NCI-H2196 (cell line): ENCODE measurements at regions not wholly inside any gene's neighbourhood (a gene's known extent, or its start where the extent isn't known, plus 50 kb on each side); places are given as distances from the start of the nearest gene placed in this dataset.

Source experiments
- DNase-seq: peaks from one replicate; lab custom pipeline; 2025; ENCODE audit not compliant: unreplicated experiment; lab: John Stamatoyannopoulos, UW

DNA sequence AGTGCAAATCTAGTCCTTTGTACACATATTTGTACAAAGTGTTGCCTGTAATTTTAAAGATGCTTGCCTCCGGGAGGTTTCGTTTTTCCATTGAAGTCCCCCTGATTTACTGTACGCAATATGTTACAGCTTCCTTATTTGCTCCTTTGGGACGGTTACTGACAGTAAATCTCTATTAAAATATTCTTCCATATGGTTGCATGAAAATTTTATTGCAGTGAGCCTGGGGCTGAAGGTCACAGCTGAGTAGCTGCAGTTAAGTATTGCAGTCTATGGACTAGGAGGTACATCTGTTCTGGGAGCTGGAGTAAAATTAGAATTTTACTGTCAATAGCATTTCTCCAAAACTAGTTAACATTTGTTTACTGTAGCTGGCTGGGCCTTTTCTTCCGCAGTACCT lies 119.2 kb downstream of the ETAA1 start:
- DNase-seq, result no peak

DNA sequence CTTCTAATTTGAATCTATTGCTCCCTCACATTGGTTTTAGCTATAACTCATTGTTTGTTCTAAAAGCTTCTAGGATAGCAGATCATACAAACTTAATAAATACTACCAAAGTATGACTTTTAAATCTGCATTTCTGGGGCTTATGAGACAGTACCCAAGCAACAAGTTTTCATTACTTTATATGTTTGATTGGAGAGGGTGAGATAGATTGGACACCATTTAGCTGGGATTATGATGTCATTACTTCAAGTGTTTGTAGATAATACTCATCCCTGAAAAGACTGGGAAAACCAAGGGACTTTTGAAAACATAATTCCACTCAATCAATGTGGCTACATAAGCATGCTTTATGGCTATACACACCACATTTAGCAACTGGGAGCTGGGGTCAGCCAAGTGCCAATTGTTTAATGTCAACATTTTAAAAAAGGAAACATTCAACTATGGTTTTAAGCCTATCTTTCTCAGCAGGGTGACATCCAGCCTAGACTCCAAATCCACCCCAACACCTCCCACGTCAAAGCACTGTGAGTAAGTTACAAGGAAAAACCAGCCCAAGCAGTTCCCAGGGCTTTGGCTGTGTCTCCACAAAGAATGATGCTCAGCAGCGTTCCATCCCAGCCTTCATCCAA lies 119.9 kb downstream of the ETAA1 start:
- DNase-seq, result no peak

DNA sequence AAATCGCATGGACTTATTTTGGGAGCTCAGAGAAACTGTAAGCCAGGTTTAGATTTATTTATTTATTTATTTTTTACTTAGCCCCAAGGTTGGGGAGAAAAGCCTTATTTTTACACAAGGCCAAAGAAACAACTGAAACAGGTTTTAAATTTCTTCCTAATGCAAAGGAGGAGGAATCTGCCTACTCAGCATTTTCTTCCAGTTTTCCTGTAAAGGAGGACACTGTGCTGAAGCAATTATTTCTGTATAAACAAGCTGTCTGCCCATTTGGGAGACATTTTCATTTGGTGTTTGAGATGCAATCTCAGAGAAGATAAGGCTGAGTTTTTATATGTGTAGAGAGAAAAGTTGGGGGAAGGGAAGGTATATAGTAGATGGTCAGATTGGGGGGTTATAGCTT lies 125.0 kb downstream of the ETAA1 start:
- no peak for DNase-seq

DNA sequence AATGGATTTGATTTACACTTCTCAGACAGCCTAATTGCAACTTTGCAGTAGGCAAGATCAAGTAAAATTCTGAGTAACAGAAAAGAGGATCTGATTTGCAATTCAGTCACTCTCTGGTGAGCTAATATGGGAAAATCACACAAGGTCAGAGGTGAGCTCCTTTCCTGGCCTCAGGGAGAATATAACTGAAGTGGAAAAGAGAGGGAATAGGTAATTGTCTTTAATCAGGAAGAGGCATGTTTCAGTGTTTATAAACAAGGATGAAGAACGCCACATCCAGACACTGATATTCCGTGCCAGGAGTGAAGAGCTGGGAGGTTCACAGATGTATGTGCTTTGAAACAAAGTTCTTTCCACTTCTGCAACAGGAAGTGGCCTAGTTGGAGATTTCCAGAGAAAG lies 127.1 kb downstream of the ETAA1 start:
- no peak for DNase-seq

DNA sequence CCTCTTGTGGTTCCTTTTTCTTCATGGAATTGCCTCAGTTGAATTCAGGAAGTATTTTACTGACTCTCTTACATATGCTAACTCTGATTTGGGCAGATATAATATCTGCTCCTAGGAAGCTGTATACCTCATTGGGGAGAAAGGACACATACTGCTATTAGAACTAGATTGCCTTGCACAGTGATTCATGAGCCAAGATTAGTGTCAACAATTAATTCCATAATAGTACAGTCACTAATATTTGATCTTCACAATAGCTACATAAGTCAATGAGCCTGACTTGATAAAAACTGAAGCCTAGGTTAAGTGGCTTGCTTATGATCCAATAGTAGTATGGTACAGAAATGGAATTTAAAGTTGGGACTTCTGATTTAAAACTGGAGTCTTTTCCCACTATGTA lies 127.6 kb downstream of the ETAA1 start:
- no peak for DNase-seq

DNA sequence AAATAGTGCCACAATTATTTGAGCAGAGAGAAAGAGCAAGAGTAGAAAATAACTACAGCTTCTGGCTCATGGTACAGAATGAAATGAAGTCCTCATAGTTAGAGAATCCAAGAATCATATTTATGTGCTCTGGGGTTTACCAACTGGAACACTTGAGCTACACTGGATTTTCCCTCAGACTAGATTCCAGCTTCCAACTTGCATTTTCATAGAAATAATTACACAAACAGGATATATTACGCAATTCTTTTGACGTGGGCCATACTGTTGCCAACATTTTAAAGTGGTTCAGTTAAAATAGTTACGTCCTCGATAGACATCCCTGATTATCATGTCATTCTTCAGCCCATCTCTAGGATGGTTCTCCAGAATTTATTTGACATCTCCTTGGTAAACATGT lies 129.2 kb downstream of the ETAA1 start:
- no peak for DNase-seq

DNA sequence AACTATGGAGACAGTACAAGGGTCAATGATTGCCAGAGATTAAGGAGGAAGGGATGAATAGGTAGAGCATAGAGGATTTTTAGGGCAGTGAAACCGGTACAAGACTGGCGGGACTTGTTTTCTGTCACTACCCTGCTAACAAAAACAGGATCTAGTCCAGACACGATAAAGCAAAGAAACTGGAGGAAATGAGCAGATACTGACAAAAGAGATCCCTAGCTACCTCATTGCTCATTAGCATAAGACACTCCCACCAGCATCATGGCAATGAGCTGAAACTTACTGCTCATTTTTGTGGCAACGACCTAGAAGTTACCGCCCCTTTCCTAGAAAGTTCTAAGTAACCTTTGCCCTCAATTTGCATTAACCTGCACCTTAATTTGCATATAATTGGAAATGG lies 131.2 kb downstream of the ETAA1 start:
- DNase-seq, result no peak

DNA sequence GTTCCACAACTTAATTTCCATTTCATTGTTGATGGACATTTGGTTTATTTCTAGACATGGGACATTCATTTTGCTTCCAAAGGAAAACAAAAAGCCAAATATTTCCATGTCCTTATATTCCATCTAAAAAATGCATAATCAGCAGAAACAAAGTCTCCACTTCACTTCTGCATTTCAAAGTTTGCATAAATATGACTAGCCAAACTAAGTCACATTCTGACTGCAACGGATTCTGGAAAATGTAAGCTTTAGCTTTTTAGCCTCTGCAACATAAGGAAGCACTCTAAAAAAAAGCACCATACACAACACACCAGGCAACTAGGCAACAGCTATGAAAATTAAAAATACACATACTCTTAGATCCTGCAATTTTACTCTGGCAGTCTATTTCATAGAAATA lies 135.3 kb downstream of the ETAA1 start:
- no peak for DNase-seq

DNA sequence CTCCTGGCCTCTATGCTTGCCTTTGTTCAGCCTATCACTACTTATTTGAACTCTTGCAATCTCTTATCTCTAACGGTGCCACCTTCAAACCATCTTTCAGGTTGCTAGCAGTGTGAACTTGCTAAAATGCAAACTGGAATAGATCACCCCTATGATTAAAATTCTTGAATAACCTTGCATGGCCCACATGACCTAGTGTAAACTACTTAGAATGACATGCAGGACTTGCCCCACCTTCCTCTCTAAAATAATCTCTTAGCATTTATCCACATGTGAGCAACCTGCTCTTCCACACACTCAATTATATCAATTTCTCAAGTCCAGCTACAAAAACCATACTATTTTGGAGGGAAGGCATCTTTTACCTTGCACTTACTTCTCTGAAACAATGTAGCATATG lies 137.6 kb downstream of the ETAA1 start:
- DNase-seq, result no peak

DNA sequence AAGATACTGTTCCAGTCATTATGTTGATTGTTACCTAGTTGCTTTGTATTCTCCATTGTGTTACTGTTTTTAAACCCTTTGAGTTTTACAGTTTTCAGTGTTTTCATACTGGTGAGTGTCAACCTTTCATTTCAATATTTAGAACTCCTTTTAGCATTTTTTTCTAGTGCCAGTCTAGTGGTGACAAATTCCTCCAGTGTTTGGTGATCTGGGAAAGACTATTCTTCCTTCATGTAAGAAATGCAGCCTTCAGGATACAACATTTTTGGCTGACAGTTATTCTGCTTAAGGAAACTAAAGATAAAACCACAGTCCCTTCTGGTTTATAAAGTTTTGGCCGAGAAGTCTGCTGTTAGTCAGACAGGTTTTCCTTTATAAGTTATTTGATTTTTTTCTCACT lies 143.8 kb downstream of the ETAA1 start:
- DNase-seq, result no peak

DNA sequence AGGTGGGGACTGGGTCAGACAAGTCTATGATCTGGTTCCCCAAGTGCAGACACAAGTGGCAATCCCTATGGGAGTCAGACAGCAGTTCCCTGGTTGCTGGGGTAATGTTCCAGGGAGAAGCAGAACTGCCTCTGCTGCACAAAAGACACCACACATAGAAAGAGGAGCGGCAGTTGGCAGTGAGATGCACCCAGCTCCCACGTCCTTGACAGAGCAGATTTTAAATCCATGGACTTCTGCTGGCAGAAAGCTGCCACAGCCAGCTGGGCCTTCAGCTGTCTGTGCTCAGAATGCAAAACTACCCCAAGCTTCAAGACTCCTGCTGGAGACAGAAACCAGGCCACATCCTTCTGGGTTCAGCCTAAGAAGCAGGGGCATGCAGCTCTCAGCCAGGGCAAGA lies 147.2 kb downstream of the ETAA1 start:
- no peak for DNase-seq

DNA sequence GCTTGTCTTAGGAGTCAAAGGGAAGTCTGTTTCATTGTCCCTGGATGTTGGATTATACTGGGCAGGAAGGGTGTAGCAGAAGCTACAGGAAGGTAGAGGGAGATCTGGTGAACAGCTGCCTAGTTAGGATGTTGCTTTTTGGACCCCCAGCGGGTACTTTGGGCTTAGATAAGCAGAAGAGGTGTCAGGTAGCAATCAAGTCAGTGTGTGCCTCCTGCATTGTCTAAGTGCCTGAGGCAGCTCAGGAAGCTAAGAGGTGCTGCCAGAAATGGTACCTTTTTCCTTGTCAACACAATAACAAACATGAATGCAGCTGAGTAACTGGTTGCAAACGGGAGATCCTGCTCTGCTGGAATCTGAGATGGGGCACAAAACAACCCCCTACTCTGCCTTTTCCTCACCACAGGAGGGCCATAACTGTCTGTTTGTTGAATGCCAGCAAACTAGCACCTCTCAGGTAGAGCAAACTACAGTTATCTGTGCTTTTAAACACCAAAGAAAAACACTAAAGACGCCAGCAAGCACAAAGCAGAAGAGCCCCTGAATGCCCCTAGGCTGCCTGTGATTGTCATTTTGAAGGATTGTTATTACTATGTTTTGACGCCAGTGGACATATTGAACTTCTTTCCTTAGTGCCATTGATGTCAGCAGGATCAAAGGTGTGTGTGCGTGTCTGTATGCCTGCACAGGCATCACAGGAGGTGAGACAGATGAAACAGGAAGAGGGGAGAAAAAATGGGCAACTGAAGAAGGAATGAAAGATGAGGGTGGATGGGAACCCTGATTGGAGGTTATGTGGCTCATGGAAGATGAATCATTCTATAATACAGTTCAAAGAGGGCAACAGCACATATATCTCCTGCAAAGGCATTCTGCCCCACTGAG lies 151.4 kb downstream of the ETAA1 start:
- no peak for DNase-seq

DNA sequence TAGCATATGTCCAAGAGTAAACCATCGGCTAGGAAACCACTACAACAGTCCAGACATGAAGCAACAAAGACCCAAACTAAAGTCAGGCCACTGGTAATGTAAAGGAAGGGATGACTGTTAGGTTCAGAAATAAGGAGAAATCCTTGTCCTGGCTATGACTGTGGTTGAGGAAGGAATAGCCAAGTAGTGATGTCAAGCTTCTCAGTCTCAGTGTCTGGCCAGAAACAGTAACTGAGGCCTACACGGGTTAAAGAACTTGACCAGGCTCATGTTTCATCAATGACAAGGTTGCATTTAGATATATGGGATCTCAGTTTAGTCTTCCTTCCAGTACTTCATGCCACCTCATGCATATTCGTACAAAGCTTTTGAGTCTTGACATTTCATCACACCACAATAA lies 162.0 kb downstream of the ETAA1 start:
- no peak for DNase-seq

DNA sequence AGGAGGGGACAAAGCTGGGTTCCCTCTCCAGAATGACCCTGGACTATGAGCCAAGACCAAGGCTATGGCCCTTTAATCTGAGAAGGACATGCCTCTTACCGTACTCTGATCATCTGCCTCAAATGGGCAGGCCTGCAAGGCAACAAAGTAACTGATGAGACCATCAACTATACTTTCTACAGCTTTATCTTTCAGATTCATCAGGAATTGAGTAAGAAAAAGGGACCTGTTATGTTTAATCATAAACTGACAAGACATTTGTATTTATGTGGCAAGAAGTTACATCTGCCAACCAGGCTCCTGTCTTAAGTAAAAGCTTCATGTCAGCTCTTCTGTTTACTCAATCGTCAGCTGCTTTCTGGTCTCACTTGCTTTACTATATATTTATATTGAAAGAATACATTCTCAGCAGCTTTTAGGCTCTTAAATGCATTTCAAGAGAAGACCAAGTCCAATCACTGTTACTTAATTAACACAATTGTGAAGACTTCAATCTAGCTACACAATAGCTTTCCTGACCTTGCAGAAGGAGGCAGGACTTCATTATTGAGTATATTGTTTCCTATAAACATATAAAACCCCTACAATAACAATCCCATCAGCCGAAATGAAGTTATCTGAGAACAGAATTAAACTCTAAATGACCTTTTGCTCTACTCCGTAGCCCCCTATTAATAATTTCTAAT lies 163.8 kb downstream of the ETAA1 start:
- no peak for DNase-seq

DNA sequence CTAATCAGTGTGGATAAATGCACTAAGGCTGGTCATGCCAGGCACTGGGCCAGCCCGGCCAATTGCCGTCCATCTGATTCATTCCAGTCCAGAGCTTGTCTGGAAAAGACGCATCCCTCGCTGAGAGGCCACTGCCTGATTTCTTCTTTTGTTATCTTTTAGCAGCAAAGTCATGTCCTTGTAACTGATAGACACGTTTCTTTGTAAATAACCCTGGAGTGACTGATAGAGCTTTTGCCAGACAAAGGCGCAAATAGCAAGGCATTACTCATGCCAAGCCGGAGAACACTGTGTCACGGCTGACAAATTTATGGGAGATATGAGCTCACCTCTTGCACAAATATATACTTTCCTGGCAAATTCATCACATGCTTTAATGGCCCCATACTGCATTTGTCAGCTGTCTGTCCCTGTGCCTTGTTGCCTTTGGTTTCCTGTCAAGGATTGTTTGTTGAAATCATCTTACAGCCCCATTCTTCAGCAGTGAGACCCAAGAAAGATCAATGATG lies 164.4 kb downstream of the ETAA1 start:
- no peak for DNase-seq

DNA sequence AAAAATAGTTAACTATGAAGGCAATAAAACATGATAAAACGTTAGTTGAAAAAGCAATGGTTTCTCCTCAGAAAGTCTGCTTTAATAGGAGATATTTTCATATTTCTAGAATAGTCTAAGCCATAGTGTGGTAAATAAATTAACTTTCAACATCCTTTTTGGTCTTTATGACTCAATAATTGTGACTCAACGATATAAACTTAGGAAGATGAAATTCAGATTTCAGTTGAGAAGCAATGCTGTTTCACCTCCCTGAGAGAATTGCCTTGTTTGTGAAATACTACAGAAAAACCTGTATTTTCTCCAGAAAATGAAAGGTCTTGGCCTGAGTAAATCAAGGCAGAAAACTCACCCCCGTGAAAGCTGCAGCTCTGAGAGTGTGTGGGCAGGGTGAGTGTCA lies 166.9 kb downstream of the ETAA1 start:
- DNase-seq, result no peak

DNA sequence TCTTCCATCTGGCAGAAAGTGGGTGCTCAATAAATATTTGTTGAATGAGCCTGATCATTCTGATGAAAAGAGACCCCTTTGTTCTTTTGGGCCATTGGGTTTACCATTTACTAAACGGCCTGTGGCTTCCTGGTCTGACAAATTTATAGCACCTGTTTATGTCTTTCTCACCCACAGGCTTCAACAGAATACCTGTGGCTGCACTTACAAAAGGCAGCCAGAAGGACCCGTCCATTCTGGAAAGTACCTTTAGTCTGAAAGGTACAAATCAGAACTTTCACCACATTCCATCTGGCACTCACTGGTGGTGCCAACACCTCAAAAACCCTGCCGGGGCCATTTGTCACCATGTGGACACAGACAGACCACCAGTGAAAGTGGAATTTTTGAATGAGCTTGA lies 167.5 kb downstream of the ETAA1 start:
- no peak for DNase-seq

DNA sequence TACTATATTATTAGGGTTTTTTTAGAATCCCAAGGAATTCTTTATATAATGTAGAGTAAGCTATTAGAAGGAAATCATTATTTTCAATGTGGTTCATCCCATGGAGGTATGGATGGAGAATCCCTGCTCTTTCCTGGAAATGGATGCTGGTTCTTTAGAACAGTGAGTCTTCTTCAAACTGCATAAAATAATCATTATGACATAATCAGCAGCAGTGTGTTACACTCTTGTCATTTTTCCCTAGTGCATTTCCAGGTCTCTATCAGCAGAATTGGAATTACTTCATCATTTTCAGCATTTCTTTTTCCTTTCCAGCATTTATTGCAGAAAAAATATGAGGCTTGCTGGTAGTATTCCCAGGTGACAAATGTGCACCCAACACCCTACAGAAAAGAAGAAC lies 168.1 kb downstream of the ETAA1 start:
- no peak for DNase-seq

DNA sequence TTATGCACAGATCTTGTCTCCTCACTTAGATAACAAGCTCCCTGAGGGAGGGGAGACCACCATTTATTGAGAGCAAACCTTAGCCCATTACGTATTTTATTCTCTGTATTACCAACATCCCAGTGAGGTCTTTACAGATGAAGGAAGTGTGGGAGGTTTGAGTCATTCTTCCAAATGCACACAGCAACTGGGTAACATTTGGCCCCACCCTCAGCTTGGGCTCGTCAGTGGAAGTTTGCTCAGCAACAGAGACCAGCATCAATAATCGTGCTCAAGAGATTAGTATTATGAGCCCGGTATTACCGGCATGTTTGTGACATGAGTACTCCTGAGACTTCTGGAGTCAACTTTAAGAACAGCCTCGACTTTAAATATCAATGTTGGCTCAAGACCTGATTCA lies 168.6 kb downstream of the ETAA1 start:
- DNase-seq, result no peak

DNA sequence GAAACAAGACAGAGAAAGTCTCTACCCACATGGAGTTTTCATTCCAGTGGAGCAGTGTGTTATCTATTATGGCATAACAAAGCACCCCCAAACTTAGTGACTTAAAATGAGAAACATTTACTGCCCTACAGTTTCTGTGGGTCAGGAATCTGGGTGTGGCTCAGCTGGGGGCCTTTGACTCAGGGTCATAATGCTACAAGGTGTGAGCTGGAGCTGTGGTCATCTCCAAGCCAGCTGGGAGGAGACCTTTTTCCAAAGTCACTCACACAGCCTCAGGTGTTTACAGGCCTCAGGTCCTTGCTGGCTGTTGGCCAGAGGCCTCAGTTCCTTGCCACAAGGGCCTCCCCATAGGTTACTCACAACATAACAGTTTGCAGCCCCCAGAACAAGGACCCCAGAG lies 169.2 kb downstream of the ETAA1 start:
- DNase-seq, result no peak

DNA sequence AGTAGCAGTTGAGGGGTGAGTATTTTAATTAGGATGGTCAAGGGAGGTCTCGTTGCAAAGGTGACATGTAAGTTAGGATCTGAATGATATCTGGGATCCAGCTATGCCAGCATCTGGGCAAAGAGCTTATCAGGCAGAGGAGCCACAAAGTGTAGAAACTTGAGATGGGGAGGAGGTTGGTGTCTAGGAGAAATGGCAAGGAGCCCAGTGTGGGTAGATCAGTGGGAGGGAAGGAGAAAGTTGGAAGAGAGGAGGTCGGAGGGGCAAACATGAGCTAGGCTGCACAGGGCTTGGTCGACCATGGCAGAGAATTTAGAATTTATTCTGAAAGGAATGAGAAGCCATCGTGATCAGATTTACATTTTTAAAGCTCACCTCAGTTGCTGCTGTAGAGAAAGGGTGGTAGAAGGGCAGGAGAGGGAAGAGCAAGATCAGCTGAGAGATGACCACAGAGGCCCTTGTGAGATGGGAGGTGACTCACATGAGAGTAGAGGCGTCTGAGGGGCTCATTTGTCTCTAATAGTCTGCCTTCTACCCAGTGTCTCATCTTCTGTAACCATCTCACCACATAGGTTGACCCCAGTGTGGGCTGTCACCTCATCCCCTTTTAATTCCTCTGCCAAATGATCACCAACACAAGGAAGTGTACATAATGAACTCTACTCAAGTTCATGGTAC lies 170.0 kb downstream of the ETAA1 start:
- DNase-seq, result no peak
